ENCODE measurements at regions not wholly inside any gene's neighbourhood (a gene's known extent, or its start where the extent isn't known, plus 50 kb on each side); places are given as distances from the start of the nearest gene placed in this dataset.
"Not testable (repeated sequence)": the region's sequence is repeated elsewhere in the genome, so short reads cannot be mapped to it uniquely, and the experiment has no call there.

GRCh38 chr21:31418377-31419001 lies 74.4 kb upstream of the TIAM1 start:
- no peak for DNase-seq (ENCODE audit: low read depth)
- TF ChIP-seq CTCF (conservative IDR thresholded peaks at IDR 0.05; ENCODE audit: low read depth, low read length) = no peak
- no peak overlapping the region for H3K4me3 ChIP-seq (ENCODE audit: low read length)

- H3K4me3 ChIP-seq (ENCODE audit: low read length); DNase-seq (ENCODE audit: low read depth): not testable (repeated sequence)
Measured at GRCh38 chr21:31417214-31417613, 73.2 kb upstream of the TIAM1 start.

- DNase-seq (ENCODE audit: low read depth) = no peak
- no peak overlapping the region for H3K4me3 ChIP-seq (ENCODE audit: low read length)
- TF ChIP-seq CTCF (conservative IDR thresholded peaks at IDR 0.05; ENCODE audit: low read depth, low read length) = no peak
Measured at GRCh38 chr21:31416465-31416864, 72.4 kb upstream of the TIAM1 start.

GRCh38 chr21:31414263-31415000 lies 70.4 kb upstream of the TIAM1 start:
- no peak overlapping the region for H3K4me3 ChIP-seq (ENCODE audit: low read length)
- TF ChIP-seq CTCF (conservative IDR thresholded peaks at IDR 0.05; ENCODE audit: low read depth, low read length) = no peak
- DNase-seq (ENCODE audit: low read depth) = no peak

GRCh38 chr21:31413698-31414097 lies 69.6 kb upstream of the TIAM1 start:
- DNase-seq (ENCODE audit: low read depth) = no peak
- no peak for TF ChIP-seq CTCF (conservative IDR thresholded peaks at IDR 0.05; ENCODE audit: low read depth, low read length)
- no peak overlapping the region for H3K4me3 ChIP-seq (ENCODE audit: low read length)

GRCh38 chr21:31410499-31411131 lies 66.6 kb upstream of the TIAM1 start:
- TF ChIP-seq CTCF (conservative IDR thresholded peaks at IDR 0.05; ENCODE audit: low read depth, low read length) = no peak
- no peak overlapping the region for H3K4me3 ChIP-seq (ENCODE audit: low read length)
- no peak for DNase-seq (ENCODE audit: low read depth)

- TF ChIP-seq CTCF (conservative IDR thresholded peaks at IDR 0.05; ENCODE audit: low read depth, low read length) = no peak
- no peak for DNase-seq (ENCODE audit: low read depth)
- H3K4me3 ChIP-seq (ENCODE audit: low read length) = no peak overlapping the region
Measured at GRCh38 chr21:31409831-31410487, 65.9 kb upstream of the TIAM1 start.

All from retinal pigment epithelial cell (primary cell).